IgD-negative memory B cell (primary cell): ENCODE measurements at regions not wholly inside any gene's neighbourhood (a gene's known extent, or its start where the extent isn't known, plus 50 kb on each side); places are given as distances from the start of the nearest gene placed in this dataset.
"Not testable (repeated sequence)": the region's sequence is repeated elsewhere in the genome, so short reads cannot be mapped to it uniquely, and the experiment has no call there.

Source experiments
- H3K27ac Mint-ChIP-seq, 3 donors: one replicate each; pipeline ENCODE4 v1.8.0; 2020 to 2022; ENCODE audit warnings: mild to moderate bottlenecking in 3 of 3, mixed read lengths in 3 of 3, moderate library complexity in 1 of 3
- H3K27me3 Mint-ChIP-seq: one replicate; pipeline ENCODE4 v1.8.0; 2021; ENCODE audit warnings: mixed read lengths
- H3K36me3 Mint-ChIP-seq: one replicate; pipeline ENCODE4 v1.8.0; 2020; ENCODE audit warnings: mild to moderate bottlenecking, mixed read lengths
- H3K4me1 Mint-ChIP-seq, 3 donors: one replicate each; pipeline ENCODE4 v1.8.0; 2020 to 2022; ENCODE audit warnings: mixed read lengths in 3 of 3, mild to moderate bottlenecking in 1 of 3
- H3K4me3 Mint-ChIP-seq, 4 donors: one replicate each; pipeline ENCODE4 v1.8.0; 2020 to 2022; ENCODE audit warnings: mild to moderate bottlenecking in 4 of 4, mixed read lengths in 4 of 4, moderate library complexity in 3 of 4
- H3K9me3 Mint-ChIP-seq, 3 donors: one replicate each; pipeline ENCODE4 v1.8.0; 2020 to 2021; ENCODE audit warnings: mixed read lengths in 3 of 3, mild to moderate bottlenecking in 1 of 3

- Mint-ChIP-seq H3K9me3 (peaks cover 0 to 10% (median 3%) of the 10 kb centered on the region in 3 donors), H3K36me3 (no peaks in the 10 kb centered on the region), H3K27me3 (no peaks in the 10 kb centered on the region), H3K4me1 (no peaks in the 10 kb centered on the region), H3K4me3 (no peak overlapping the region), H3K27ac (no peak overlapping the region)
Measured at GRCh38 chr13:59312776-59313175, 851.0 kb downstream of the DIAPH3 start.

- peaks cover 2% of the 10 kb centered on the region for H3K36me3 Mint-ChIP-seq
- H3K27ac Mint-ChIP-seq, result no peak overlapping the region
- no peaks in the 10 kb centered on the region for H3K27me3 Mint-ChIP-seq
- peaks cover 0 to 6% (median 0%) of the 10 kb centered on the region in 3 donors for H3K9me3 Mint-ChIP-seq
- no peak overlapping the region for H3K4me3 Mint-ChIP-seq
- no peaks in the 10 kb centered on the region for H3K4me1 Mint-ChIP-seq
Measured at GRCh38 chr13:59318320-59318930, 845.3 kb downstream of the DIAPH3 start.

- Mint-ChIP-seq H3K36me3 (peaks cover 2% of the 10 kb centered on the region), H3K4me3 (no peak overlapping the region), H3K4me1 (no peaks in the 10 kb centered on the region), H3K9me3 (peaks cover 0 to 3% (median 0%) of the 10 kb centered on the region in 3 donors), H3K27me3 (no peaks in the 10 kb centered on the region), H3K27ac (no peak overlapping the region)
Measured at GRCh38 chr13:59319276-59319675, 844.5 kb downstream of the DIAPH3 start.

GRCh38 chr13:59320021-59320420 is 843.7 kb downstream of the DIAPH3 start:
- Mint-ChIP-seq H3K27me3 (no peaks in the 10 kb centered on the region), H3K36me3 (peaks cover 2% of the 10 kb centered on the region), H3K4me1 (no peaks in the 10 kb centered on the region), H3K4me3 (no peak overlapping the region), H3K27ac (no peak overlapping the region), H3K9me3 (no peaks in the 10 kb centered on the region)

GRCh38 chr13:59324401-59324800 is 839.3 kb downstream of the DIAPH3 start:
- H3K9me3 Mint-ChIP-seq, H3K36me3 Mint-ChIP-seq, H3K4me3 Mint-ChIP-seq, H3K4me1 Mint-ChIP-seq, H3K27me3 Mint-ChIP-seq, H3K27ac Mint-ChIP-seq: not testable (repeated sequence)

GRCh38 chr13:59326717-59327116 is 837.0 kb downstream of the DIAPH3 start:
- Mint-ChIP-seq H3K27me3 (peaks cover 1% of the 10 kb centered on the region), H3K27ac (no peak overlapping the region), H3K36me3 (no peaks in the 10 kb centered on the region), H3K4me3 (no peak overlapping the region), H3K9me3 (peaks cover 0 to 2% (median 0%) of the 10 kb centered on the region in 3 donors), H3K4me1 (no peaks in the 10 kb centered on the region)

- Mint-ChIP-seq H3K36me3 (no peaks in the 10 kb centered on the region), H3K27me3 (peaks cover 1% of the 10 kb centered on the region), H3K9me3 (peaks cover 0 to 2% (median 0%) of the 10 kb centered on the region in 3 donors), H3K4me1 (no peaks in the 10 kb centered on the region), H3K4me3 (no peak overlapping the region), H3K27ac (no peak overlapping the region)
Measured at GRCh38 chr13:59330764-59331163, 833.0 kb downstream of the DIAPH3 start.

GRCh38 chr13:59332966-59333365 is 830.8 kb downstream of the DIAPH3 start:
- Mint-ChIP-seq H3K27ac (no peak overlapping the region), H3K36me3 (no peaks in the 10 kb centered on the region), H3K4me3 (no peak overlapping the region), H3K27me3 (peaks cover 1% of the 10 kb centered on the region), H3K4me1 (no peaks in the 10 kb centered on the region), H3K9me3 (peaks cover 0 to 3% (median 0%) of the 10 kb centered on the region in 3 donors)

- H3K4me1 Mint-ChIP-seq, result no peaks in the 10 kb centered on the region
- peaks cover 0 to 3% (median 3%) of the 10 kb centered on the region in 3 donors for H3K9me3 Mint-ChIP-seq
- no peaks in the 10 kb centered on the region for H3K36me3 Mint-ChIP-seq
- no peak overlapping the region for H3K27ac Mint-ChIP-seq
- no peaks in the 10 kb centered on the region for H3K27me3 Mint-ChIP-seq
- H3K4me3 Mint-ChIP-seq, result no peak overlapping the region
Measured at GRCh38 chr13:59337070-59337469, 826.7 kb downstream of the DIAPH3 start.

- no peak overlapping the region for H3K4me3 Mint-ChIP-seq
- H3K4me1 Mint-ChIP-seq, result no peaks in the 10 kb centered on the region
- H3K27me3 Mint-ChIP-seq, result no peaks in the 10 kb centered on the region
- no peaks in the 10 kb centered on the region for H3K36me3 Mint-ChIP-seq
- no peak overlapping the region for H3K27ac Mint-ChIP-seq
- H3K9me3 Mint-ChIP-seq, result peaks cover 0 to 3% (median 2%) of the 10 kb centered on the region in 3 donors
Measured at GRCh38 chr13:59340151-59340550, 823.6 kb downstream of the DIAPH3 start.

- H3K36me3 Mint-ChIP-seq, result no peaks in the 10 kb centered on the region
- no peaks in the 10 kb centered on the region for H3K4me1 Mint-ChIP-seq
- no peaks in the 10 kb centered on the region for H3K27me3 Mint-ChIP-seq
- H3K9me3 Mint-ChIP-seq, result peaks cover 0 to 3% (median 2%) of the 10 kb centered on the region in 3 donors
- no peak overlapping the region for H3K27ac Mint-ChIP-seq
- no peak overlapping the region for H3K4me3 Mint-ChIP-seq
Measured at GRCh38 chr13:59340581-59340980, 823.1 kb downstream of the DIAPH3 start.

GRCh38 chr13:59342400-59342799 is 821.3 kb downstream of the DIAPH3 start:
- Mint-ChIP-seq H3K27me3 (no peaks in the 10 kb centered on the region), H3K27ac (no peak overlapping the region), H3K4me1 (no peaks in the 10 kb centered on the region), H3K9me3 (peaks cover 0 to 3% (median 2%) of the 10 kb centered on the region in 3 donors), H3K4me3 (no peak overlapping the region), H3K36me3 (no peaks in the 10 kb centered on the region)

- no peaks in the 10 kb centered on the region for H3K36me3 Mint-ChIP-seq
- H3K4me3 Mint-ChIP-seq, result no peak overlapping the region
- H3K27ac Mint-ChIP-seq, result no peak overlapping the region
- H3K9me3 Mint-ChIP-seq, result peaks cover 0 to 3% (median 0%) of the 10 kb centered on the region in 3 donors
- no peaks in the 10 kb centered on the region for H3K27me3 Mint-ChIP-seq
- no peaks in the 10 kb centered on the region for H3K4me1 Mint-ChIP-seq
Measured at GRCh38 chr13:59343132-59343531, 820.6 kb downstream of the DIAPH3 start.

GRCh38 chr13:59343993-59344822 is 819.5 kb downstream of the DIAPH3 start:
- Mint-ChIP-seq H3K36me3 (no peaks in the 10 kb centered on the region), H3K9me3 (peaks cover 0 to 3% (median 0%) of the 10 kb centered on the region in 3 donors), H3K4me1 (no peaks in the 10 kb centered on the region), H3K27ac (no peak overlapping the region), H3K4me3 (peak overlapping the region in 1 of 4 donors; percentile 43), H3K27me3 (no peaks in the 10 kb centered on the region)

- H3K4me3 Mint-ChIP-seq, result no peak overlapping the region
- H3K4me1 Mint-ChIP-seq, result no peaks in the 10 kb centered on the region
- H3K27me3 Mint-ChIP-seq, result no peaks in the 10 kb centered on the region
- H3K27ac Mint-ChIP-seq, result no peak overlapping the region
- H3K36me3 Mint-ChIP-seq, result no peaks in the 10 kb centered on the region
- H3K9me3 Mint-ChIP-seq, result peaks cover 0 to 3% (median 0%) of the 10 kb centered on the region in 3 donors
Measured at GRCh38 chr13:59345311-59345710, 818.4 kb downstream of the DIAPH3 start.
